ENCODE measurements at regions not wholly inside any gene's neighbourhood (a gene's known extent, or its start where the extent isn't known, plus 50 kb on each side); places are given as distances from the start of the nearest gene placed in this dataset.

GRCh38 chr10:4068629-4069028 lies 283.6 kb upstream of the KLF6 start:
- no peak for TF ChIP-seq POLR2A (IDR thresholded peaks at IDR 0.05; ENCODE audit: low read depth, low read length)
- TF ChIP-seq CTCF (IDR thresholded peaks at IDR 0.05; ENCODE audit: extremely low read depth in 1 of 2, insufficient read depth in 1 of 2, low read depth in 1 of 2, low read length in 2 of 2) = no peak
- TF ChIP-seq GATA2 (IDR thresholded peaks at IDR 0.05; ENCODE audit: insufficient read depth, insufficient read length, low read depth, low read length) = no peak
- TF ChIP-seq MYC (IDR thresholded peaks at IDR 0.05; ENCODE audit: low read depth, low read length) = no peak
- no peak for TF ChIP-seq POLR2AphosphoS5 (IDR thresholded peaks at IDR 0.05; ENCODE audit: insufficient read depth, low read depth, low read length)
- TF ChIP-seq EZH2 (IDR thresholded peaks at IDR 0.05; ENCODE audit: borderline replicate concordance, low read depth, low read length, severe bottlenecking) = no peak
- TF ChIP-seq, protein P1, sequence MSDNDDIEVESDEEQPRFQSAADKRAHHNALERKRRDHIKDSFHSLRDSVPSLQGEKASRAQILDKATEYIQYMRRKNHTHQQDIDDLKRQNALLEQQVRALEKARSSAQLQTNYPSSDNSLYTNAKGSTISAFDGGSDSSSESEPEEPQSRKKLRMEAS (IDR thresholded peaks at IDR 0.05; ENCODE audit: insufficient read depth, insufficient read length) = no peak
